Gastrocnemius medialis (tissue), 4 donors: ENCODE measurements at regions not wholly inside any gene's neighbourhood (a gene's known extent, or its start where the extent isn't known, plus 50 kb on each side); places are given as distances from the start of the nearest gene placed in this dataset.

Experiments
- ATAC-seq, 2 donors: fragments of 150-250 bp; one replicate each; pipeline ENCODE4 v1.9.1; 2016
- DNase-seq, 2 donors: peaks; one replicate each; pipeline ENCODE4 v3.0.0-alpha.2; 2019
- H3K27ac ChIP-seq, 4 donors: fragments of 200-600 bp; sonication (generic); 1 replicate in 1 of 4; 2 replicates in 3 of 4; pipeline ENCODE4 v1.5.1; 2016 to 2018; ENCODE audit warnings: mild to moderate bottlenecking in 2 of 4, moderate library complexity in 1 of 4
- H3K27me3 ChIP-seq, 3 donors: fragments of 200-600 bp; sonication (generic) in 2 of 3; 1 replicate in 1 of 3; 2 replicates in 2 of 3; pipeline versions ENCODE4 v1.5.1 to v1.6.0; 2016 to 2019; ENCODE audit warnings: mild to moderate bottlenecking in 1 of 3, moderate library complexity in 1 of 3
- H3K36me3 ChIP-seq, 2 donors: fragments of 200-600 bp; sonication (generic) in 1 of 2; one replicate each; pipeline ENCODE4 v1.5.1; 2017 to 2018
- H3K4me1 ChIP-seq, 2 donors: fragments of 200-600 bp; sonication (generic) in 1 of 2; one replicate each; pipeline ENCODE4 v1.5.1; 2016 to 2017; ENCODE audit warnings: mild to moderate bottlenecking in 2 of 2
- H3K4me3 ChIP-seq, 4 donors: fragments of 200-600 bp; sonication (generic) in 3 of 4; 1 replicate in 1 of 4; 2 replicates in 3 of 4; pipeline ENCODE4 v1.5.1; 2016 to 2019; ENCODE audit warnings: mild to moderate bottlenecking in 2 of 4
- H3K9me3 ChIP-seq, 3 donors: fragments of 200-600 bp; sonication (generic) in 2 of 3; 1 replicate in 1 of 3; 2 replicates in 2 of 3; pipeline ENCODE4 v1.5.1; 2016 to 2019
- POLR2A ChIP-seq, 2 donors: fragments of 450-650 bp; IDR thresholded peaks; one replicate each; pipeline ENCODE4 v1.6.1; 2017; ENCODE audit warnings: antibody characterized with exemption in 2 of 2, mild to moderate bottlenecking in 2 of 2, moderate library complexity in 2 of 2
- in situ Hi-C, 4 donors: fragments of 200-750 bp; cut with MboI; loops; one replicate each; pipeline versions ENCODE4 v1.15.0 to v1.8.0; 2017; ENCODE audit warnings: low sequenced_read_pairs in 4 of 4
- intact Hi-C: fragments of 100-400 bp; cut with DNase I; formaldehyde crosslinking; loops from one replicate; pipeline ENCODE4 v1.15.1; 2023; ENCODE audit warnings: low total_unique reads
- TF ChIP-seq, protein P1 (sequence below), 5 experiments: fragments of 450-650 bp in 3 of 5; fragments of 200-600 bp in 2 of 5; sonication (generic) in 2 of 5; IDR thresholded peaks in 4 of 5; conservative IDR thresholded peaks in 1 of 5; 1 replicate in 4 of 5; 2 replicates in 1 of 5; pipeline ENCODE4 v1.5.1; 2016 to 2019; ENCODE audit warnings: antibody characterized with exemption in 5 of 5, mild to moderate bottlenecking in 3 of 5, moderate library complexity in 3 of 5

DNA sequence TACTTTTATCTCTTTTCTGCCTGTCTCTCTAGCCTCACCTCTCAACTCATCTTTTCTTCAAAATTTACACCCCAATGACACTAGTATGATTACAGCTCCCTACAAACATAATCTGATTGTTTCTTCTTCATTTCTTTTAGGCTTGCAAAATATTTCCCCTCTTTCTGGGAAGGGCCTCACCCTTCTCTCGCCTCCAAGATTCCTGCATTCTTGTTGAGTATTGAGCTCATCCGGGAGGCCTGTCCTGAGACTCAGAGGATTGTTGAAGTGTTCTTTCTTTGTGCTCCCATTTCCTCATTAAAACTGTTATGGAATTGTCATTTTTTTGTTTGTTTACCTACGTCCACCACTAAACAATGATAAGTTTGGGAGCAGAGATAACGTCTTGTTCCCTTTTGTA, 99.1 kb upstream of the CHRM3 start:
- H3K27me3 ChIP-seq = no peaks in the 10 kb centered on the region
- H3K36me3 ChIP-seq = no peaks in the 10 kb centered on the region
- H3K9me3 ChIP-seq = no peaks in the 10 kb centered on the region
- H3K27ac ChIP-seq = no peak overlapping the region
- H3K4me1 ChIP-seq = no peaks in the 10 kb centered on the region
- DNase-seq (no peak), ATAC-seq (no peak)
- in situ Hi-C loops (no loop called here), intact Hi-C loops (no loop called here)
- H3K4me3 ChIP-seq = no peak overlapping the region
- TF ChIP-seq, protein P1, sequence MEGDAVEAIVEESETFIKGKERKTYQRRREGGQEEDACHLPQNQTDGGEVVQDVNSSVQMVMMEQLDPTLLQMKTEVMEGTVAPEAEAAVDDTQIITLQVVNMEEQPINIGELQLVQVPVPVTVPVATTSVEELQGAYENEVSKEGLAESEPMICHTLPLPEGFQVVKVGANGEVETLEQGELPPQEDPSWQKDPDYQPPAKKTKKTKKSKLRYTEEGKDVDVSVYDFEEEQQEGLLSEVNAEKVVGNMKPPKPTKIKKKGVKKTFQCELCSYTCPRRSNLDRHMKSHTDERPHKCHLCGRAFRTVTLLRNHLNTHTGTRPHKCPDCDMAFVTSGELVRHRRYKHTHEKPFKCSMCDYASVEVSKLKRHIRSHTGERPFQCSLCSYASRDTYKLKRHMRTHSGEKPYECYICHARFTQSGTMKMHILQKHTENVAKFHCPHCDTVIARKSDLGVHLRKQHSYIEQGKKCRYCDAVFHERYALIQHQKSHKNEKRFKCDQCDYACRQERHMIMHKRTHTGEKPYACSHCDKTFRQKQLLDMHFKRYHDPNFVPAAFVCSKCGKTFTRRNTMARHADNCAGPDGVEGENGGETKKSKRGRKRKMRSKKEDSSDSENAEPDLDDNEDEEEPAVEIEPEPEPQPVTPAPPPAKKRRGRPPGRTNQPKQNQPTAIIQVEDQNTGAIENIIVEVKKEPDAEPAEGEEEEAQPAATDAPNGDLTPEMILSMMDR (IDR thresholded peaks at IDR 0.05 in 4 of 5, conservative IDR thresholded peaks at IDR 0.05 in 1 of 5) = no peak

DNA sequence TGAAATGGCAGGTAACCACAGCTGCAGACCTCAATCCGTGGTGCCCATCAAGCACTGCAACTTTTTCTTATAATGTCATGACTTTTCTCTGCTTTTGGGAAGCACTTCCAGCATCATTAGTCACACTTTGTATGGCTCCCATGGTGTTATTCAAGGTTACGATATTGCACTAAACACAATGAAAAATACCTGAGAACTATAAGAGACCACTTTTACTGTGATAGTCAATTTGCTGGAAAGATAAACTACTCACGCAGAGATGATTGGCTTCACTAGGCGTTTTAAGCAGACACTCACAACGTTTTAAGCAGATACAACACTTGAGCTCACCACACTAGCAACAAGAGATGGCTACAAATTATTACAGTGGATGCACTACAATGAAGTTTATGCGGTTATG, 103.2 kb upstream of the CHRM3 start:
- ATAC-seq = no peak
- no peaks in the 10 kb centered on the region for H3K4me1 ChIP-seq
- H3K27me3 ChIP-seq = no peaks in the 10 kb centered on the region
- intact Hi-C loops (no loop called here), in situ Hi-C loops (no loop called here)
- H3K36me3 ChIP-seq = no peaks in the 10 kb centered on the region
- DNase-seq = no peak
- H3K9me3 ChIP-seq = no peaks in the 10 kb centered on the region
- H3K27ac ChIP-seq = no peak overlapping the region
- TF ChIP-seq POLR2A (IDR thresholded peaks at IDR 0.05) = no peak
- TF ChIP-seq, protein P1 (IDR thresholded peaks at IDR 0.05 in 4 of 5, conservative IDR thresholded peaks at IDR 0.05 in 1 of 5) = no peak
- H3K4me3 ChIP-seq = no peak overlapping the region

DNA sequence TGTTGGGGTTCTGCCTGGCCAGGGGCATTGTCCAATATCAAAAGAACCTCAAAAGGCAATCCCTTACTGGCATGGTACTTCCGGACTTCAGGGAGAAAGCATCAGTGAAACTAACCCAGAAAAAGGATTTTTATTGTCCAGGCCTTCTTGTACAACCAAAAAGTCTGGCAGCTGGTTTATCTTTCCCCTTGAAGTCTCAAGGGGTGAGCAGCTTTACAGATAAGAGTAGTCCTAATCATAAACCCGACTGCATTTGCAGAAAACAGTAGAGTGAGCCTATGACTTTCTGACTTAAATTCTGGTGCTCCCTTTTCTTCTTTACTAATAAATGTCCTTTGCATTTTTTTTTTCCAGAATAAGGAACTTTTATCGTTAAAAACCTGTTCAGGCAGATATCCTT, 104.0 kb upstream of the CHRM3 start:
- in situ Hi-C loops = no loop called here

DNA sequence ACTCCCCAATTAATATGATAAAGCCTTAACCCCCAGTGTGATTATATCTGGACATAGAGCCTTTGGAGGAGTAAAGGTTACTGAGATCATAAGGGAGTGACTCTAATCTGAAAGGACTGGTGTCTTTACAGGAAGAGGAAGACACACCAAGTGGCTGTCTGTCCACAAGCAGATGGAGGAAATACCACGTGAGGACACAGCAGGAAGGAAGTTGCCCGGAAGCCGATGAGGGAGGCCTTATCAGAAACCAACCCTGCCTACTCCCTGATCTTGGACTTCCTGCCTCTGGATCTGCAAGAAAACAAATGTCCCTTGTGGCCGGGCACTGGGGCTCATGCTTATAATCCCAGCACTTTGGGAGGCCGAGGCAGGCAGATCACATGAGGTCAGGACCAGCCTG, 110.3 kb upstream of the CHRM3 start:
- ATAC-seq = no peak
- TF ChIP-seq POLR2A (IDR thresholded peaks at IDR 0.05) = no peak
- in situ Hi-C loops = no loop called here
- Histone ChIP-seq H3K27ac (no peak overlapping the region), H3K4me3 (no peak overlapping the region), H3K9me3 (no peaks in the 10 kb centered on the region), H3K27me3 (no peaks in the 10 kb centered on the region), H3K36me3 (no peaks in the 10 kb centered on the region), H3K4me1 (no peaks in the 10 kb centered on the region)
- no peak for DNase-seq
- intact Hi-C loops = no loop called here

More for the DNA sequence above, 104.0 kb upstream of the CHRM3 start:
- Histone ChIP-seq H3K36me3 (no peaks in the 10 kb centered on the region), H3K4me3 (no peak overlapping the region), H3K27ac (no peak overlapping the region), H3K4me1 (no peaks in the 10 kb centered on the region), H3K9me3 (no peaks in the 10 kb centered on the region), H3K27me3 (no peaks in the 10 kb centered on the region)
- DNase-seq (no peak), ATAC-seq (no peak)
- intact Hi-C loops = no loop called here
- no peak for TF ChIP-seq POLR2A (IDR thresholded peaks at IDR 0.05)
- TF ChIP-seq, protein P1 (IDR thresholded peaks at IDR 0.05 in 4 of 5, conservative IDR thresholded peaks at IDR 0.05 in 1 of 5) = no peak

DNA sequence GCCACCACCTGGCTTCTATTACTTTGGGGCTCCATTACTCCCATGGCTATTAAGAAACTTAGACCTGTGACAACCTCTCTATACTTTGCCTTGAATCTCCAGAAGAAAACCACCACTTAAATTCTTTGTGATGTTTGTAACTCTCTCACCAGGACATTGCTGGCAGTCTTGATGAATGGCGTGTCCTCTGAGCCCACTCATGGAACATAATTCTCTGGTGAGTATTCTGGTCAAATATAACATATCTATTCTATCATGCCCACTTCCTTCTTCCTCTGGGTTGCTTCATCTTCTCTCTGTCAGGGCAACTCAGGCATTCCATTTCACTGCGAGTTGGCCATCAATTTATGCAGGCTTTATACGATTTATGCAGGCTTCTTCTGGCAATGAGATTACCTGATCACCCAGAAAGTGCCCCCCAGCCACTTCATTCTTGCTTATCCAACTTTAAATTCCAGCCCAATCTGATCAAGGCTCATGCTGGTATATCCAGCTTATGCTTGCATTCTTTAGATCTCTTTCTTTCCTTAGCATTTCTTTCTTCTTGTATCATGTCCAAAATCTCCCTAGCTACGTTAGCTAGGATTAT, 112.0 kb upstream of the CHRM3 start:
- no peaks in the 10 kb centered on the region for H3K9me3 ChIP-seq
- intact Hi-C loops = no loop called here
- no peaks in the 10 kb centered on the region for H3K36me3 ChIP-seq
- no peaks in the 10 kb centered on the region for H3K27me3 ChIP-seq
- in situ Hi-C loops = no loop called here
- ATAC-seq = no peak
- DNase-seq = no peak
- no peak for TF ChIP-seq POLR2A (IDR thresholded peaks at IDR 0.05)
- TF ChIP-seq, protein P1 (IDR thresholded peaks at IDR 0.05 in 4 of 5, conservative IDR thresholded peaks at IDR 0.05 in 1 of 5) = no peak
- no peak overlapping the region for H3K27ac ChIP-seq
- H3K4me1 ChIP-seq = no peaks in the 10 kb centered on the region
- H3K4me3 ChIP-seq = no peak overlapping the region
